Skeletal muscle tissue (tissue), 3 donors: ENCODE measurements at regions not wholly inside any gene's neighbourhood (a gene's known extent, or its start where the extent isn't known, plus 50 kb on each side); places are given as distances from the start of the nearest gene placed in this dataset.

Experiments
- H3K27ac ChIP-seq: one replicate; pipeline ENCODE4 v1.7.0; 2013; ENCODE audit warnings: mild to moderate bottlenecking, low read depth, low read length, inconsistent platforms
- H3K27me3 ChIP-seq, 3 donors: one replicate each; pipeline ENCODE4 v1.7.0; 2013; ENCODE audit warnings: low read length in 3 of 3; ENCODE audit not compliant: control insufficient read depth in 3 of 3, insufficient read depth in 3 of 3
- H3K36me3 ChIP-seq, 3 donors: one replicate each; pipeline ENCODE4 v1.7.0; 2013; ENCODE audit warnings: low read length in 3 of 3; ENCODE audit not compliant: control insufficient read depth in 3 of 3, insufficient read depth in 3 of 3
- H3K4me1 ChIP-seq, 3 donors: one replicate each; pipeline ENCODE4 v1.7.0; 2013; ENCODE audit warnings: low read length in 3 of 3, mild to moderate bottlenecking in 3 of 3; ENCODE audit not compliant: control insufficient read depth in 3 of 3, insufficient read depth in 3 of 3
- H3K4me3 ChIP-seq, 3 donors: one replicate each; pipeline ENCODE4 v1.7.0; 2013; ENCODE audit warnings: low read length in 3 of 3
- H3K9ac ChIP-seq, 3 donors: one replicate each; pipeline ENCODE4 v1.7.0; 2013; ENCODE audit warnings: low read length in 3 of 3, mild to moderate bottlenecking in 3 of 3, moderate library complexity in 2 of 3, low read depth in 1 of 3
- H3K9me3 ChIP-seq, 3 donors: one replicate each; pipeline ENCODE4 v1.7.0; 2013; ENCODE audit warnings: low read length in 3 of 3; ENCODE audit not compliant: control insufficient read depth in 3 of 3
- donor health status: Osteomylitis.

DNA sequence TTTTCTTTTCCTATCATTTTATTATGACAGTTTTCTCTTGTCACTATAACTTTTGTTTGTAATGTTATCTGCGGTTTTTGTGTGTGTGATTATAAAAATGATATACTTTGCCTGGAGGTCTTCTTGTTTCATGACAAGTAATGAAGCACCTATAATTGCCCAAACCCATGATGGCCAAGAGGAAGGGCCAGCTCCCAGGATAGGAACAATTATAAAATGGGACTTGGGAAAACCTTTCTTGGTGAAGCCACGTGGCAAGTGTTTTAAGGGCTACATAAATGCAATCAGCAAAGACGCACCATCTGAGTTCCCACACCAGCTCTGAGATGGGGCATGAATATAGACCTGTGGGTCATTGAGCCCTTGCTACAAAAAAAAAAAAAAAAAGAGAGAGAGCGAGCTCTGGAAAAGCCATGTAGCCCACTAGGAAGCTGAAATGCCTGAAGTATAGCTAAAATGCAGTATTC, 462.6 kb upstream of the RUNX1 start:
- H3K27ac ChIP-seq = no peak overlapping the region

DNA sequence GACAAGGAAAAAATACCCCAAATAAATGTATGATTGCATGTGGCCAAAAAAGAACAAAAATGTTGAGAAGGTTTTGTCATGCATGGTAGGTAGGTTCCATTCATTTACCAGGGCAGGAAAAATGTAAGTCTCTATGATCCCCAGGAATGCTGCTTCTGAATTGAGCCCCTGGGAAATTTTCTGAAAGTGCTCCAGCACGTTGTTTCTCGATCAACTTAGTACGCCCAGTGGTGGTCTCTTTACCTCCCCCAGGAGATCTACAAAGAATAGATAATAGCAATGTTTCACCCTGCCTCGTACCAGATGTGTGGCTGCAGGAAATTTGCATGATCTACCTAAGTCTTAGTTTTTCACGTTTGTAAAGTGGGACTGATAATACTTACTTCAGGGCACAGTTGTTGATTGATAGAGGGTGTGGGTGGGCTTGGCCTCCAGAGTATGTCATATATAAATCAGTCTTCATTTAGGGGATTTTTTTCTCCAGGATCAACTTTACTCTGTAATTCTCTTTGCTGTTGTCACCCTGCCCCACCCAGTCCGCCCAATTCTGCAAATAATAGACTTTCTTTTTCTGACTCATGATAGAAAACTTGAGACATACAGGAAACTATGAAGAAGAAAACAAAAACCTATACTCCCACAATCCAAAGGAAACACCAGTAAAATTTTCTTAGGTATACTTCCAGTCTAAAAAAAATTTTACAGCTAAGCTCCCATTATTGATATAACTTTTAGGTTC, 462.0 kb upstream of the RUNX1 start:
- Histone ChIP-seq H3K9me3 (no peaks in the 10 kb centered on the region), H3K4me1 (peaks cover 6 to 14% (median 13%) of the 10 kb centered on the region in 3 donors), H3K27me3 (no peaks in the 10 kb centered on the region), H3K36me3 (no peaks in the 10 kb centered on the region), H3K9ac (no peak overlapping the region), H3K4me3 (no peak overlapping the region), H3K27ac (no peak overlapping the region)

More for the DNA sequence above, 462.6 kb upstream of the RUNX1 start:
- Histone ChIP-seq H3K9me3 (no peaks in the 10 kb centered on the region), H3K27me3 (no peaks in the 10 kb centered on the region), H3K36me3 (no peaks in the 10 kb centered on the region), H3K9ac (no peak overlapping the region), H3K4me3 (no peak overlapping the region), H3K4me1 (peaks cover 6 to 11% (median 10%) of the 10 kb centered on the region in 3 donors)

DNA sequence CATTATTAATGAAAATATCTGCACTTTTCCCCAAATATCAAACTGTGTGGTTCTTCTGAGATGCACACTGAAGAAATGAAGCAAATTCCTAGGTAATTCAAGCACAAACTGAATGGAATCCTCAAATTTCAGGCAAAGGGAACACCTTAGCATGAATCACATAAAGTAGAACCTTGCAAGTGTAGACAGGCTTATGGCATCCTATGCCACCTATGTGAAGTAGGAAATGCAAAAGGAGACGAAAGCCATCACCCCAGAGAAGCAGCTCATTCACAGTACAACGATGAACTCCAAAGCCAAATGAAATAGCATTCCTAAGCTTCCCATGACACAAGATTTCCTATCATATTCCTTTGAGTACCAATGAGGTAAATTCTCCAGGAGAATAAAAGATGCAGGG, 461.2 kb upstream of the RUNX1 start:
- H3K9me3 ChIP-seq = no peaks in the 10 kb centered on the region
- no peak overlapping the region for H3K4me3 ChIP-seq
- H3K9ac ChIP-seq = no peak overlapping the region
- H3K36me3 ChIP-seq = no peaks in the 10 kb centered on the region
- no peak overlapping the region for H3K27ac ChIP-seq
- peaks cover 6 to 14% (median 13%) of the 10 kb centered on the region in 3 donors for H3K4me1 ChIP-seq
- no peaks in the 10 kb centered on the region for H3K27me3 ChIP-seq

DNA sequence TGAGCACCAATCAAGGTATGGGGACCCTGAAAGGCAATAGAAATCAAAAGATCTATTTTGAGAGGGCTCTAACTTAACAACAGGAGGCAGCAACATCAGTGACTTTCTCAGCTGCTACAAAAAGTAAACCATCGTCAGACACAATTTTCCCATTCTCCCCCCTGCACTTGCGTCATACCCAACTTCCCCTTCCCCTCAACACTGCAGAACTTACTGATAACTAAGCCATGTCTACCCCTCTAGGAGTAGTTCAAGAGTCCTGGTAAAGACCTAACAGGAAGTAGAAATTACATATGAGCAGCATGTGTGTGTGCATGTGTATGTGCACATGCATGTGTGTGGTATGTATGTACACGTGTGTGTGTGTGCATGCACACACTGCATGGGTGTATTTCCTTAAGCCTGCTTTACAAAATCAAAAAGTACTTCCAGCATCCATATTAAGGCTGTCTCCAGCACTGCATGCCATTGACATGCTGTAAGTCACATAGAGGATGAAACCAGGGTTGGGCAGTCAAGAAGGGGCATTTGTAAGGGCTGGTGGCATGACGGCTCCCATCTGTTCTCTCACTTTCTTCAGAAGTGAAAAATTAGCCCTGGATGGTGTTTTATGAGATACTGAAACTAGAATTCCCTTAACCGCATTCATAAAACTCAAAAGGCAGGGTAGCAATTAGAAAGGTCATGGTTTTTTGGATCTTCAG, 460.1 kb upstream of the RUNX1 start:
- Histone ChIP-seq H3K36me3 (no peaks in the 10 kb centered on the region), H3K9ac (no peak overlapping the region), H3K4me1 (peaks cover 6 to 14% (median 13%) of the 10 kb centered on the region in 3 donors), H3K9me3 (no peaks in the 10 kb centered on the region), H3K4me3 (no peak overlapping the region), H3K27ac (no peak overlapping the region), H3K27me3 (no peaks in the 10 kb centered on the region)

DNA sequence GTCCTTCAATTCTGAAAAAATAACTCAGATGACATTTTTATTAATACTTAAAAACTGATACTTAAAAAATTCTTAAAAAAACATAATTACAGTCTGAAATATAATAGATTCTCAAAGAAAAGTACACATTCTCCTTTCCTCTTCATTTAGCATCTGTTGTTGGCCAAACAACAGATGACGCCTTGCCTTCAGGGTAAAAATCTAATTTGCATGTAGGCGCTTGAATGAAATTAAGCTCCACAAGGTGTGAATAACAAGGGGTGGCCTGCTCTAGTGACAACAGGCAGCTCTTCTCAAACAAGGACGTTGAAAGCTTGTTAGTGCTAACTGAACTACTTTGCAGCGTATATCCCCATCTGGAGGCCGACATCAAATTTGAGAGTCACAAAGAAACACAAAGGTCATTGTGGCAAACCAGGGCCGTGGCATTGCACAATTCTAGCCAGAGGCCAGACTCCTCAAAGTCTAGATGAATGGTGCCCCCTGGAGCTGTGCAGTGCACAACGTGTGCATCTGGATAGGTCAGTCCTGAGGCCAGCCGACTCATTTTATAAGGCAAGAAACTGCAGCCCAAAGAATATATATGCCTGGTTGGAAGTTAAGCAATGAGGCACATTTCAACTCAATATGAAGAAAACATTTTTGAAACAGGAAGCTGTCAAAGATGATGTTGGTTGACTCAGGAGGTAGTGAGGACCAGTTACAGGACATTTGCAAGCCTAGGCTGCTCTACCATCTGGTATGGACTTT, 459.2 kb upstream of the RUNX1 start:
- H3K4me1 ChIP-seq = peaks cover 6 to 18% (median 14%) of the 10 kb centered on the region in 3 donors
- H3K4me3 ChIP-seq = no peak overlapping the region
- H3K36me3 ChIP-seq = no peaks in the 10 kb centered on the region
- no peaks in the 10 kb centered on the region for H3K9me3 ChIP-seq
- no peak overlapping the region for H3K9ac ChIP-seq
- H3K27ac ChIP-seq = no peak overlapping the region
- no peaks in the 10 kb centered on the region for H3K27me3 ChIP-seq

DNA sequence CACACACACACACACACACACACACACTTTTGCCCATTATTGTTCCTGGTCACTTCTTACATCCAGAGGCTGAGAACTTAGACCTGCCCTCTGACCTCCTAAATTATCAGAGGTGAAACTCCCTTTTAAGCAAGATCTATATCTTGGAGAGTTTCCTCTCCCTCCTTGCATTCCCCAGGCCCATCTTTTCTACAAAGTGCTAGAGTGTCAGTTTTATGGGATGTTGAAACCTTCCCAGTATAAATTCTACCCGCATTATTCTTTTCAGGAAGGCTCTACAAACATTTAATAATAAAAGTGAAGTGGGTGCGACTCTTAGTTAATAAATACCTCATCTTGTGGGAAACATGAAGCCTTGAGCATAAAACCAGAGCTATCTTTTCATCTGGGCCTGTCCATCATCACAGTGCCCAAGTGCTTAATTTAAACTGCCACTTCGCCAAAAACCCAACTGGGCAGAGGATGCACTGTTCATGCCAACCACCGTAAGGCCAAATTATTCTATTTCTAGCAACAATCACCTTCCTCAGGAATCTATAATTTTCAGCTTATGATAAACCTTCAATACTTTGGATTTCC, 458.2 kb upstream of the RUNX1 start:
- peaks cover 6 to 18% (median 14%) of the 10 kb centered on the region in 3 donors for H3K4me1 ChIP-seq
- no peaks in the 10 kb centered on the region for H3K9me3 ChIP-seq
- H3K4me3 ChIP-seq = no peak overlapping the region
- H3K9ac ChIP-seq = no peak overlapping the region
- no peaks in the 10 kb centered on the region for H3K36me3 ChIP-seq
- H3K27me3 ChIP-seq = no peaks in the 10 kb centered on the region
- H3K27ac ChIP-seq = no peak overlapping the region

DNA sequence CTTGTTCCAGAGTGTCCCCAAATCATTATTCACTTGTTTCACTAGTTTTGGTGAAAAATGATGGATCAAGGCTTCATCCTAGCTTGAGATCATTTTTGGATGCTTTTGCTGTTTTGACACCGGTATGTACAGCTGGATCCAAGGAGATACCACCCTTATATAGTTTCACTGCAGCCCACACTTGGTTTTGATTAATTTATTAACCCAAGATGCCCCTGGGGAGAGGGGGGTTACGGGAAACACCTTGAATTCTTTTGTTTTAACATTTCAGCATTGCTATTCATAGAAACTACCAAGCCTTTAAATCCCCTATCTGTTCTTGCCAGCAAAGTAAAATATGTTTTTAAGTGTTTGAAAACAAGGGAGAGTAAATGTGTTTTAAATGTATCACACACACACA, 457.7 kb upstream of the RUNX1 start:
- no peak overlapping the region for H3K4me3 ChIP-seq
- no peak overlapping the region for H3K9ac ChIP-seq

DNA sequence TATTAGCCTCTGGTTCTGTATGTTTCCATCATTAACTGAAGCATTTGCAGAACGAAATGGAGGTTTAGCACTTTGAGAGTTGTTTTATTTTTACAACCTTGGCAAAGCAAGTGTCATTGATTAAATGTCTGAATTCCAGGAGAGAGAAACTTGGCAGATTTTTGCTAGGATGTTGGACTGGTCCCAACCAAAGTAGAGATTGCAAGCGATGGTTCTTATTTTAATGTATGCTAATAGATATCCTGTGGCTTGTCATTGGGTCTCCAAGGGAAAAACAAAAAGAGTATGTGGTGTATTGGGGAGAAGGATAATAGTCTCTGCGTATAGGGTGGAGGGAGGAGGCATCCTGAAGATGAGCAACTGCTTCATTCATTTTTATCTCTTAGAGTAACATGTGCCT, 457.2 kb upstream of the RUNX1 start:
- Histone ChIP-seq H3K27me3 (no peaks in the 10 kb centered on the region), H3K9me3 (no peaks in the 10 kb centered on the region), H3K36me3 (no peaks in the 10 kb centered on the region), H3K27ac (no peak overlapping the region), H3K4me1 (peaks cover 6 to 18% (median 14%) of the 10 kb centered on the region in 3 donors), H3K4me3 (no peak overlapping the region), H3K9ac (no peak overlapping the region)

More for the DNA sequence above, 457.7 kb upstream of the RUNX1 start:
- no peak overlapping the region for H3K27ac ChIP-seq
- no peaks in the 10 kb centered on the region for H3K9me3 ChIP-seq
- peaks cover 6 to 18% (median 14%) of the 10 kb centered on the region in 3 donors for H3K4me1 ChIP-seq
- H3K36me3 ChIP-seq = no peaks in the 10 kb centered on the region
- H3K27me3 ChIP-seq = no peaks in the 10 kb centered on the region

DNA sequence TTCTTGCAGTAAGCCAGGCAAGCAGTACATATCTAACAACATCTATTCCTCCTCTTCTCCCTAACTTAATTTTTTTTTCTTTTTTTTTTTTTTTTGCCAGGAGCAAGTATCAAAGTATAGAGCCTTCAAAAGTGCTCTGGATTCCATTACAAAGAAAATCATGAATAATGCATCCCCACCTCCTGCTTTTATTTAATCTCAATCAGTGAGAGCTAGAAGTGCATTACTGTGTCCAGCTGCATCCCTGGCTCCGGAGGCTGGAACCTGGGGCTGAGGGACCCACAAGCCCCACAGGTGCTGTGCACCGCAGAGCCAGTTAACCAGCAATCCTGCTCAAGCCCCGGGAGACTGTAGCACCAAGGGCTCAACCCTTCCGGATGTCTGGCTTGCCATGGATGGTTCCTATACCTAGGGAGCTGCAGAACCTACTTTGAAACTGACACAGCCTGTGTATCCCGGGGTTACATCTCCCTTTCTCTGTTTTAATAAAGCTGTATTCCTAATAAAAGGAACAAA, 455.9 kb upstream of the RUNX1 start:
- Histone ChIP-seq H3K36me3 (no peaks in the 10 kb centered on the region), H3K27me3 (no peaks in the 10 kb centered on the region), H3K4me1 (peaks cover 6 to 18% (median 14%) of the 10 kb centered on the region in 3 donors), H3K4me3 (no peak overlapping the region), H3K9me3 (no peaks in the 10 kb centered on the region), H3K9ac (no peak overlapping the region), H3K27ac (no peak overlapping the region)
